Astrocyte (in vitro differentiated cells and primary cell): ENCODE measurements at regions not wholly inside any gene's neighbourhood (a gene's known extent, or its start where the extent isn't known, plus 50 kb on each side); places are given as distances from the start of the nearest gene placed in this dataset.

Experiments
- DNase-seq: peaks from one replicate; pipeline ENCODE4 v3.0.0-alpha.2; 2010; ENCODE audit warnings: low read depth
- FAIRE-seq: peaks from 2 replicates; lab custom pipeline; 2011; peaks lifted over from hg19 to GRCh38; lab: Jason Lieb, UNC
- H2AFZ ChIP-seq: 2 replicates; pipeline ENCODE4 v1.6.0; 2012; ENCODE audit warnings: low read depth, low read length, inconsistent platforms
- H3K27ac ChIP-seq: 2 replicates; pipeline ENCODE4 v1.5.1; 2011; ENCODE audit warnings: low read depth, low read length, inconsistent platforms
- H3K27me3 ChIP-seq: 2 replicates; pipeline ENCODE4 v1.6.0; 2011; ENCODE audit warnings: low read length, inconsistent platforms; ENCODE audit not compliant: insufficient read depth
- H3K36me3 ChIP-seq: 2 replicates; pipeline ENCODE4 v1.5.1; 2011; ENCODE audit warnings: low read length, inconsistent platforms; ENCODE audit not compliant: insufficient read depth
- H3K4me1 ChIP-seq: 2 replicates; pipeline ENCODE4 v1.5.1; 2011; ENCODE audit warnings: low read length, inconsistent platforms; ENCODE audit not compliant: insufficient read depth
- H3K4me2 ChIP-seq: 2 replicates; pipeline ENCODE4 v1.6.0; 2012; ENCODE audit warnings: low read length, inconsistent platforms
- H3K4me3 ChIP-seq: 2 replicates; pipeline ENCODE4 v1.5.1; 2011; ENCODE audit warnings: low read depth, mild to moderate bottlenecking, low read length, inconsistent platforms; ENCODE audit not compliant: insufficient read depth
- H3K79me2 ChIP-seq: 2 replicates; pipeline ENCODE4 v1.6.0; 2012; ENCODE audit warnings: mild to moderate bottlenecking, low read length, inconsistent platforms; ENCODE audit not compliant: insufficient read depth
- H3K9ac ChIP-seq: 2 replicates; pipeline ENCODE4 v1.6.0; 2012; ENCODE audit warnings: mild to moderate bottlenecking, low read length, inconsistent platforms
- H3K9me3 ChIP-seq: 2 replicates; pipeline ENCODE4 v1.5.1; 2012; ENCODE audit warnings: low read depth, mild to moderate bottlenecking, low read length, inconsistent platforms; ENCODE audit not compliant: insufficient read depth
- H4K20me1 ChIP-seq: 2 replicates; pipeline ENCODE4 v1.6.0; 2012; ENCODE audit warnings: low read length, inconsistent platforms; ENCODE audit not compliant: insufficient read depth
- H3K27ac Mint-ChIP-seq: one replicate; pipeline ENCODE4 v1.8.0; 2021; ENCODE audit warnings: mild to moderate bottlenecking, mixed read lengths; ENCODE audit not compliant: unreplicated experiment
- H3K27me3 Mint-ChIP-seq: one replicate; pipeline ENCODE4 v1.8.0; 2021; ENCODE audit warnings: low read depth, mixed read lengths; ENCODE audit not compliant: unreplicated experiment
- H3K36me3 Mint-ChIP-seq: one replicate; pipeline ENCODE4 v1.8.0; 2021; ENCODE audit warnings: low read depth, mixed read lengths; ENCODE audit not compliant: unreplicated experiment
- H3K4me1 Mint-ChIP-seq: one replicate; pipeline ENCODE4 v1.8.0; 2021; ENCODE audit warnings: low read depth, mixed read lengths; ENCODE audit not compliant: unreplicated experiment
- H3K4me3 Mint-ChIP-seq: one replicate; pipeline ENCODE4 v1.8.0; 2021; ENCODE audit warnings: mild to moderate bottlenecking, moderate library complexity, mixed read lengths; ENCODE audit not compliant: unreplicated experiment
- H3K9me3 Mint-ChIP-seq: one replicate; pipeline ENCODE4 v1.8.0; 2021; ENCODE audit warnings: mild to moderate bottlenecking, mixed read lengths; ENCODE audit not compliant: unreplicated experiment
- CTCF ChIP-seq: IDR thresholded peaks from 2 replicates; pipeline ENCODE4 v1.5.1; 2011; ENCODE audit warnings: low read depth, mild to moderate bottlenecking, inconsistent platforms, low read length, moderate library complexity; ENCODE audit not compliant: insufficient read depth
- EZH2 ChIP-seq: IDR thresholded peaks from 2 replicates; pipeline ENCODE4 v1.6.1; 2012; ENCODE audit warnings: mild to moderate bottlenecking, low read length, inconsistent platforms; ENCODE audit not compliant: insufficient read depth

GRCh38 chr11:92852229-92852628 lies 117.2 kb upstream of the MTNR1B start:
- Histone ChIP-seq H3K9me3 (no peaks in the 10 kb centered on the region), H4K20me1 (no peaks in the 10 kb centered on the region), H3K4me1 (no peaks in the 10 kb centered on the region), H3K4me3 (no peak overlapping the region), H3K27me3 (no peaks in the 10 kb centered on the region), H2AFZ (no peak overlapping the region), H3K79me2 (no peaks in the 10 kb centered on the region), H3K27ac (no peak overlapping the region), H3K4me2 (no peak overlapping the region), H3K36me3 (no peaks in the 10 kb centered on the region), H3K9ac (no peak overlapping the region)
- Mint-ChIP-seq H3K4me1 (peaks cover 46% of the 10 kb centered on the region), H3K36me3 (no peaks in the 10 kb centered on the region), H3K4me3 (no peak overlapping the region), H3K27ac (no peak overlapping the region), H3K27me3 (no peaks in the 10 kb centered on the region), H3K9me3 (peaks cover 2% of the 10 kb centered on the region)
- DNase-seq (no peak), FAIRE-seq (no peak)
- no peak for TF ChIP-seq EZH2
- TF ChIP-seq CTCF = no peak

GRCh38 chr11:92852946-92853345 lies 116.5 kb upstream of the MTNR1B start:
- H3K4me3 ChIP-seq = no peak overlapping the region
- FAIRE-seq (no peak), DNase-seq (no peak)
- H3K27ac Mint-ChIP-seq = no peak overlapping the region
- no peaks in the 10 kb centered on the region for H3K27me3 Mint-ChIP-seq
- no peak overlapping the region for H2AFZ ChIP-seq
- no peaks in the 10 kb centered on the region for H3K79me2 ChIP-seq
- H3K9me3 Mint-ChIP-seq = peaks cover 2% of the 10 kb centered on the region
- no peak for TF ChIP-seq EZH2
- TF ChIP-seq CTCF = no peak
- H3K4me2 ChIP-seq = no peak overlapping the region
- no peaks in the 10 kb centered on the region for H3K9me3 ChIP-seq
- no peak overlapping the region for H3K9ac ChIP-seq
- no peak overlapping the region for H3K27ac ChIP-seq
- H3K4me3 Mint-ChIP-seq = no peak overlapping the region
- H3K4me1 ChIP-seq = no peaks in the 10 kb centered on the region
- no peaks in the 10 kb centered on the region for H3K36me3 ChIP-seq
- no peaks in the 10 kb centered on the region for H3K36me3 Mint-ChIP-seq
- H3K27me3 ChIP-seq = no peaks in the 10 kb centered on the region
- no peaks in the 10 kb centered on the region for H4K20me1 ChIP-seq
- H3K4me1 Mint-ChIP-seq = peaks cover 45% of the 10 kb centered on the region

- H3K9me3 Mint-ChIP-seq = no peaks in the 10 kb centered on the region
- H4K20me1 ChIP-seq = no peaks in the 10 kb centered on the region
- no peaks in the 10 kb centered on the region for H3K27me3 ChIP-seq
- DNase-seq (no peak), FAIRE-seq (no peak)
- H3K27ac Mint-ChIP-seq = no peak overlapping the region
- no peak overlapping the region for H3K4me3 ChIP-seq
- H3K4me1 Mint-ChIP-seq = peaks cover 34% of the 10 kb centered on the region
- no peaks in the 10 kb centered on the region for H3K36me3 ChIP-seq
- TF ChIP-seq EZH2 = no peak
- no peak for TF ChIP-seq CTCF
- no peak overlapping the region for H3K9ac ChIP-seq
- H3K4me3 Mint-ChIP-seq = no peak overlapping the region
- no peak overlapping the region for H3K4me2 ChIP-seq
- H3K9me3 ChIP-seq = no peaks in the 10 kb centered on the region
- no peaks in the 10 kb centered on the region for H3K4me1 ChIP-seq
- H3K27ac ChIP-seq = no peak overlapping the region
- no peaks in the 10 kb centered on the region for H3K79me2 ChIP-seq
- H3K36me3 Mint-ChIP-seq = no peaks in the 10 kb centered on the region
- H3K27me3 Mint-ChIP-seq = no peaks in the 10 kb centered on the region
- no peak overlapping the region for H2AFZ ChIP-seq
Observed at GRCh38 chr11:92854162-92854561, 115.3 kb upstream of the MTNR1B start.
